NCI-H146 treated with DMSO at 0.1 percent for 48 hours (cell line): ENCODE measurements at regions not wholly inside any gene's neighbourhood (a gene's known extent, or its start where the extent isn't known, plus 50 kb on each side); places are given as distances from the start of the nearest gene placed in this dataset.
A peak's percentile ranks its signal among the peaks of the same experiment; 100 is the strongest.

Experiments used
- DNase-seq: peaks from one replicate; lab custom pipeline; 2025; ENCODE audit not compliant: unreplicated experiment; lab: John Stamatoyannopoulos, UW

- DNase-seq, result no peak
Measured at GRCh38 chr5:143732402-143732801, 79.6 kb upstream of the HMHB1 start.

- no peak for DNase-seq
Measured at GRCh38 chr5:143730112-143730801, 81.7 kb upstream of the HMHB1 start.

- DNase-seq, result no peak
Measured at GRCh38 chr5:143729334-143729946, 82.5 kb upstream of the HMHB1 start.

- DNase-seq, result no peak
Measured at GRCh38 chr5:143723159-143723558, 88.8 kb upstream of the HMHB1 start.

GRCh38 chr5:143721925-143722324, 90.0 kb upstream of the HMHB1 start:
- DNase-seq, result no peak

- no peak for DNase-seq
Measured at GRCh38 chr5:143720689-143721088, 91.3 kb upstream of the HMHB1 start.

- DNase-seq, result no peak
Measured at GRCh38 chr5:143717400-143717799, 94.6 kb upstream of the HMHB1 start.

GRCh38 chr5:143716881-143717280, 95.1 kb upstream of the HMHB1 start:
- DNase-seq, result no peak

- DNase-seq, result no peak
Measured at GRCh38 chr5:143715616-143716015, 96.3 kb upstream of the HMHB1 start.

GRCh38 chr5:143714629-143715028, 97.3 kb upstream of the HMHB1 start:
- DNase-seq, result no peak

GRCh38 chr5:143713047-143714003, 98.6 kb upstream of the HMHB1 start:
- DNase-seq, result no peak

- no peak for DNase-seq
Measured at GRCh38 chr5:143708672-143709071, 103.3 kb upstream of the HMHB1 start.

GRCh38 chr5:143707806-143708205, 104.2 kb upstream of the HMHB1 start:
- no peak for DNase-seq

GRCh38 chr5:143705381-143705780, 106.6 kb upstream of the HMHB1 start:
- no peak for DNase-seq

GRCh38 chr5:143703659-143704058, 108.3 kb upstream of the HMHB1 start:
- DNase-seq, result no peak

- no peak for DNase-seq
Measured at GRCh38 chr5:143701493-143701892, 110.5 kb upstream of the HMHB1 start.

GRCh38 chr5:143700994-143701393, 111.0 kb upstream of the HMHB1 start:
- no peak for DNase-seq

GRCh38 chr5:143699121-143699520, 112.8 kb upstream of the HMHB1 start:
- no peak for DNase-seq

- peak; percentile 15 for DNase-seq
Measured at GRCh38 chr5:143698574-143698973, 113.4 kb upstream of the HMHB1 start.

- no peak for DNase-seq
Measured at GRCh38 chr5:143696921-143697320, 115.0 kb upstream of the HMHB1 start.

- no peak for DNase-seq
Measured at GRCh38 chr5:143695941-143696340, 116.0 kb upstream of the HMHB1 start.
